ENCODE measurements at regions not wholly inside any gene's neighbourhood (a gene's known extent, or its start where the extent isn't known, plus 50 kb on each side); places are given as distances from the start of the nearest gene placed in this dataset.

GRCh38 chr3:168419091-168419490 lies 323.4 kb upstream of the GOLIM4 start:
- no peak overlapping the region for H3K4me3 Mint-ChIP-seq

GRCh38 chr3:168417016-168417415 lies 321.3 kb upstream of the GOLIM4 start:
- Mint-ChIP-seq H3K36me3 (ENCODE audit: low read depth) (no peaks in the 10 kb centered on the region), H3K9me3 (peaks cover 27% of the 10 kb centered on the region), H3K27me3 (ENCODE audit: insufficient read depth) (no peaks in the 10 kb centered on the region), H3K27ac (no peak overlapping the region), H3K4me1 (ENCODE audit: low read depth) (no peaks in the 10 kb centered on the region), H3K4me3 (no peak overlapping the region)
- TF ChIP-seq CTCF (IDR thresholded peaks at IDR 0.05) = no peak
- no peak for DNase-seq

More at GRCh38 chr3:168419091-168419490, 323.4 kb upstream of the GOLIM4 start:
- DNase-seq = no peak
- TF ChIP-seq CTCF (IDR thresholded peaks at IDR 0.05) = no peak
- Mint-ChIP-seq H3K27ac (no peak overlapping the region), H3K27me3 (ENCODE audit: insufficient read depth) (no peaks in the 10 kb centered on the region), H3K9me3 (peaks cover 34% of the 10 kb centered on the region), H3K36me3 (ENCODE audit: low read depth) (no peaks in the 10 kb centered on the region), H3K4me1 (ENCODE audit: low read depth) (no peaks in the 10 kb centered on the region)

GRCh38 chr3:168416446-168416845 lies 320.7 kb upstream of the GOLIM4 start:
- Mint-ChIP-seq H3K4me3 (no peak overlapping the region), H3K27me3 (ENCODE audit: insufficient read depth) (no peaks in the 10 kb centered on the region), H3K4me1 (ENCODE audit: low read depth) (no peaks in the 10 kb centered on the region), H3K9me3 (peaks cover 27% of the 10 kb centered on the region), H3K36me3 (ENCODE audit: low read depth) (no peaks in the 10 kb centered on the region), H3K27ac (no peak overlapping the region)
- no peak for TF ChIP-seq CTCF (IDR thresholded peaks at IDR 0.05)
- DNase-seq = no peak

- Mint-ChIP-seq H3K4me3 (no peak overlapping the region), H3K27me3 (ENCODE audit: insufficient read depth) (no peaks in the 10 kb centered on the region), H3K36me3 (ENCODE audit: low read depth) (no peaks in the 10 kb centered on the region), H3K9me3 (peaks cover 28% of the 10 kb centered on the region), H3K27ac (no peak overlapping the region), H3K4me1 (ENCODE audit: low read depth) (no peaks in the 10 kb centered on the region)
- DNase-seq = no peak
- no peak for TF ChIP-seq CTCF (IDR thresholded peaks at IDR 0.05)
These were observed 318.4 kb upstream of the GOLIM4 start for GRCh38 chr3:168414149-168414548.

- H3K4me1 Mint-ChIP-seq (ENCODE audit: low read depth) = no peaks in the 10 kb centered on the region
These were observed 311.7 kb upstream of the GOLIM4 start for GRCh38 chr3:168407381-168407780.

More at GRCh38 chr3:168407381-168407780, 311.7 kb upstream of the GOLIM4 start:
- Mint-ChIP-seq H3K9me3 (peaks cover 20% of the 10 kb centered on the region), H3K27me3 (ENCODE audit: insufficient read depth) (no peaks in the 10 kb centered on the region), H3K4me3 (no peak overlapping the region), H3K36me3 (ENCODE audit: low read depth) (no peaks in the 10 kb centered on the region), H3K27ac (no peak overlapping the region)
- no peak for DNase-seq
- TF ChIP-seq CTCF (IDR thresholded peaks at IDR 0.05) = no peak
